K562 (cell line): ENCODE measurements at regions not wholly inside any gene's neighbourhood (a gene's known extent, or its start where the extent isn't known, plus 50 kb on each side); places are given as distances from the start of the nearest gene placed in this dataset.

Experiments used
- ATAC-seq: fragments of 200-7000 bp; cut with Tn5 transposase; 3 replicates; pipeline ENCODE4 v1.9.1; 2020; ENCODE audit warnings: moderate library complexity
- BruUV-seq: library from RNA; stranded (reverse); fragments of 400-500 nt; replicated peaks from 2 replicates; lab custom pipeline; 2021; lab: Mats Ljungman, UMichigan
- CTCF ChIA-PET: fragments of 300-600 bp; formaldehyde crosslinking; extraction: SDS; loops from one replicate; lab custom pipeline; 2021; ENCODE audit warnings: low intra/inter-chr PET ratio; lab: Yijun Ruan, JAX
- POLR2A ChIA-PET: fragments of 300-600, 350-650 bp; sonication (Branson Sonifier 250); formaldehyde crosslinking; extraction: SDS; loops from one replicate; lab custom pipeline; 2021; ENCODE audit warnings: antibody characterized with exemption, inconsistent platforms; lab: Yijun Ruan, JAX
- DNase-seq, 4 experiments: peaks; one replicate each; pipeline versions ENCODE4 v3.0.0 to v3.0.0-alpha.2; 2011 to 2018; ENCODE audit warnings: low spot score in 3 of 4, mixed read lengths in 3 of 4; ENCODE audit errors: extremely low read depth in 1 of 4
- FAIRE-seq: peaks from 2 replicates; lab custom pipeline; 2011; peaks lifted over from hg19 to GRCh38; lab: Jason Lieb, UNC
- H2AFZ ChIP-seq: 2 replicates; pipeline ENCODE4 v1.6.0; 2011; ENCODE audit warnings: low read depth, low read length, control low read depth, inconsistent platforms
- H3K27ac ChIP-seq: fragments of 200-600 bp; 3 replicates; pipeline ENCODE4 v1.8.0; 2011; ENCODE audit warnings: low read depth, mild to moderate bottlenecking, control low read depth, inconsistent platforms, low read length, moderate library complexity, mixed read lengths; ENCODE audit errors: extremely low read depth
- H3K27me3 ChIP-seq, 2 experiments: fragments of 300-600 bp in 1 of 2; 2 replicates in 1 of 2; 3 replicates in 1 of 2; pipeline versions ENCODE4 v1.6.0 to v1.8.0; 2011; ENCODE audit warnings: inconsistent platforms in 2 of 2, low read length in 2 of 2, mild to moderate bottlenecking in 1 of 2, mixed read lengths in 1 of 2, moderate library complexity in 1 of 2; ENCODE audit not compliant: control insufficient read depth in 2 of 2, insufficient read depth in 2 of 2
- H3K36me3 ChIP-seq: fragments of 300-600 bp; 3 replicates; pipeline ENCODE4 v1.8.0; 2011; ENCODE audit warnings: mild to moderate bottlenecking, low read length, inconsistent platforms; ENCODE audit not compliant: control insufficient read depth, insufficient read depth
- H3K4me1 ChIP-seq, 2 experiments: fragments of 200-600 bp in 1 of 2; replicated peaks in 1 of 2; 2 replicates in 1 of 2; 3 replicates in 1 of 2; pipeline versions ENCODE4 v1.5.1 to v1.8.0; 2011; ENCODE audit warnings: inconsistent platforms in 2 of 2, low read length in 2 of 2, mild to moderate bottlenecking in 1 of 2, mixed read lengths in 1 of 2, moderate library complexity in 1 of 2; ENCODE audit not compliant: control insufficient read depth in 2 of 2, insufficient read depth in 2 of 2
- H3K4me2 ChIP-seq: 2 replicates; pipeline ENCODE4 v1.6.1; 2011; ENCODE audit warnings: low read length, control low read depth, inconsistent platforms, mixed read lengths; ENCODE audit not compliant: insufficient read depth
- H3K4me3 ChIP-seq: fragments of 200-600 bp; sonication (generic), shearing (Covaris generic); 2 replicates; pipeline ENCODE4 v1.5.1; 2016; ENCODE audit warnings: control low read depth, inconsistent platforms
- H3K79me2 ChIP-seq: fragments of 200-600 bp; 3 replicates; pipeline ENCODE4 v1.8.0; 2011; ENCODE audit warnings: low read length, inconsistent platforms; ENCODE audit not compliant: control insufficient read depth, insufficient read depth
- H3K9ac ChIP-seq, 2 experiments: 2 replicates each; pipeline versions ENCODE4 v1.6.0 to v1.6.1; 2011; ENCODE audit warnings: low read depth in 2 of 2, low read length in 2 of 2, control low read depth in 1 of 2, inconsistent platforms in 1 of 2, mild to moderate bottlenecking in 1 of 2, mixed read lengths in 1 of 2; ENCODE audit not compliant: insufficient read depth in 1 of 2
- H3K9me1 ChIP-seq: one replicate; pipeline ENCODE4 v1.6.0; 2011; ENCODE audit warnings: inconsistent platforms, mild to moderate bottlenecking, low read length, moderate library complexity; ENCODE audit not compliant: control insufficient read depth, insufficient read depth
- H3K9me3 ChIP-seq: replicated peaks from 2 replicates; pipeline ENCODE4 v1.5.1; 2011; ENCODE audit warnings: low read depth, low read length, inconsistent platforms; ENCODE audit not compliant: control insufficient read depth, insufficient read depth
- H4K20me1 ChIP-seq: replicated peaks from 2 replicates; pipeline ENCODE4 v1.6.1; 2011; ENCODE audit warnings: low read length, inconsistent platforms, mixed read lengths; ENCODE audit not compliant: control insufficient read depth, insufficient read depth
- BRD9 ChIP-seq: fragments of 450-650 bp; IDR thresholded peaks from 2 replicates; pipeline ENCODE4 v1.6.1; 2018; ENCODE audit warnings: low read depth; ENCODE audit not compliant: partially characterized antibody
- CBFB ChIP-seq: sonication (generic); formaldehyde crosslinking; IDR thresholded peaks from 2 replicates; pipeline ENCODE4 v1.4.0; 2020; ENCODE audit warnings: mild to moderate bottlenecking, missing genetic modification reagents
- ELF4 ChIP-seq: fragments of 450-650 bp; formaldehyde crosslinking; IDR thresholded peaks from 2 replicates; pipeline ENCODE4 v1.4.0; 2022; ENCODE audit warnings: missing genetic modification characterization
- HDAC1 ChIP-seq, 2 experiments: fragments of 450-650 bp; IDR thresholded peaks; 2 replicates each; pipeline ENCODE4 v1.6.1; 2016 to 2017; ENCODE audit warnings: inconsistent platforms in 1 of 2, mild to moderate bottlenecking in 1 of 2, moderate library complexity in 1 of 2
- KDM1A ChIP-seq, 2 experiments: fragments of 450-650 bp; IDR thresholded peaks; 2 replicates each; pipeline ENCODE4 v1.6.1; 2016; ENCODE audit warnings: mild to moderate bottlenecking in 2 of 2
- MTA2 ChIP-seq: fragments of 450-650 bp; IDR thresholded peaks from 2 replicates; pipeline ENCODE4 v1.6.1; 2016; ENCODE audit warnings: low read depth
- RCOR1 ChIP-seq, 2 experiments: IDR thresholded peaks; 2 replicates each; pipeline ENCODE4 v1.6.1; 2012; ENCODE audit warnings: low read depth in 2 of 2, low read length in 2 of 2, borderline replicate concordance in 1 of 2, improper control_type of control experiment in 1 of 2
- SMARCA5 ChIP-seq: fragments of 450-650 bp; IDR thresholded peaks from 2 replicates; pipeline ENCODE4 v1.6.1; 2016
- TAF7 ChIP-seq: fragments of 450-650 bp; IDR thresholded peaks from 2 replicates; pipeline ENCODE4 v1.6.1; 2016; ENCODE audit warnings: missing genetic modification characterization, missing compliant biosample characterization
- ZNF174 ChIP-seq: fragments of 250-450 bp; sonication (Bioruptor Pico); IDR thresholded peaks from 2 replicates; pipeline ENCODE4 v1.4.0; 2020; ENCODE audit warnings: mild to moderate bottlenecking
- WGBS: fragments of 100-300 bp; shearing (Covaris generic); methylation state at CpG from one replicate; pipeline ENCODE4 v1.1.6; 2016; ENCODE audit warnings: low coverage, mixed read lengths; ENCODE audit not compliant: insufficient coverage; ENCODE audit errors: missing lambda C conversion rate; 5-methylcytosine and 5-hydroxymethylcytosine counted together
- in situ Hi-C: fragments of 300-500 bp; cut with MboI; formaldehyde crosslinking; loops from 4 replicates; pipeline ENCODE4 v1.15.0; 2018; ENCODE audit warnings: inconsistent platforms, mixed read lengths
- intact Hi-C: fragments of 100-400 bp; cut with micrococcal nuclease; formaldehyde crosslinking; loops from 2 replicates; pipeline ENCODE4 v1.14.2; 2022
- TF ChIP-seq, protein P1 (sequence below), 2 experiments: IDR thresholded peaks; 2 replicates each; pipeline ENCODE4 v1.6.1; 2012; ENCODE audit warnings: improper control_type of control experiment in 2 of 2, low read depth in 2 of 2, low read length in 2 of 2, borderline replicate concordance in 1 of 2
- TF ChIP-seq, protein P2 (sequence below): fragments of 250-450 bp; sonication (Bioruptor Pico); IDR thresholded peaks from 2 replicates; pipeline ENCODE4 v1.5.1; 2021; ENCODE audit warnings: mild to moderate bottlenecking

DNA sequence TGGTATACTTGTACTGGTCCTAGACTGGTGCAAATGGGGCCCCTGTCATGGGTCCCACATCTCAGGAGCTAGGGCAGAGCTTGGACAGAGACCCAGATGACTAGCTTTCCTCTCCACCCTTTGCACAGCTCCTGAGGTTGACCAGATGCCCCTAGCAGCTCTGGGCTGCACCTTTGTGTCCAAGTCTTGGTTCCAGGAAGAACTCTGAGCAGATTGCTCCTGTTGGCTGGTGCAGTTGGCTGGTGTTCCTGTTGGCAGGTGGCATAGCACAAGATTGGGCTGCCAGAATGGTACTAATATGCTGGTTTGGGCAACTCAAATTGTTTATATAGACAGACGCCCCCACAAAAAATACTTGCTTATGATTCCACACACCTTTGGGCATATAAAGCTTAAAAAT lies 89.4 kb upstream of the EZR start:
- CTCF ChIA-PET = no interaction called here
- TF ChIP-seq RCOR1 (IDR thresholded peaks at IDR 0.05; ENCODE audit: borderline replicate concordance in 1 of 2, low read depth in 2 of 2, low read length in 2 of 2) = no peak
- no peak for TF ChIP-seq MTA2
- TF ChIP-seq, protein P1, sequence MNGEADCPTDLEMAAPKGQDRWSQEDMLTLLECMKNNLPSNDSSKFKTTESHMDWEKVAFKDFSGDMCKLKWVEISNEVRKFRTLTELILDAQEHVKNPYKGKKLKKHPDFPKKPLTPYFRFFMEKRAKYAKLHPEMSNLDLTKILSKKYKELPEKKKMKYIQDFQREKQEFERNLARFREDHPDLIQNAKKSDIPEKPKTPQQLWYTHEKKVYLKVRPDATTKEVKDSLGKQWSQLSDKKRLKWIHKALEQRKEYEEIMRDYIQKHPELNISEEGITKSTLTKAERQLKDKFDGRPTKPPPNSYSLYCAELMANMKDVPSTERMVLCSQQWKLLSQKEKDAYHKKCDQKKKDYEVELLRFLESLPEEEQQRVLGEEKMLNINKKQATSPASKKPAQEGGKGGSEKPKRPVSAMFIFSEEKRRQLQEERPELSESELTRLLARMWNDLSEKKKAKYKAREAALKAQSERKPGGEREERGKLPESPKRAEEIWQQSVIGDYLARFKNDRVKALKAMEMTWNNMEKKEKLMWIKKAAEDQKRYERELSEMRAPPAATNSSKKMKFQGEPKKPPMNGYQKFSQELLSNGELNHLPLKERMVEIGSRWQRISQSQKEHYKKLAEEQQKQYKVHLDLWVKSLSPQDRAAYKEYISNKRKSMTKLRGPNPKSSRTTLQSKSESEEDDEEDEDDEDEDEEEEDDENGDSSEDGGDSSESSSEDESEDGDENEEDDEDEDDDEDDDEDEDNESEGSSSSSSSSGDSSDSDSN (IDR thresholded peaks at IDR 0.05; ENCODE audit: borderline replicate concordance in 1 of 2, low read depth in 2 of 2, low read length in 2 of 2) = no peak
- no peak for TF ChIP-seq ZNF174 (CRISPR knock-in tag)
- no peak for TF ChIP-seq HDAC1 (IDR thresholded peaks at IDR 0.05)
- TF ChIP-seq SMARCA5 = no peak
- no peak for TF ChIP-seq KDM1A (IDR thresholded peaks at IDR 0.05)
- no peak for TF ChIP-seq BRD9
- no peak for TF ChIP-seq CBFB (CRISPR knock-in tag)
- no peak for TF ChIP-seq TAF7 (tag)
- TF ChIP-seq ELF4 (CRISPR knock-in tag) = no peak
- TF ChIP-seq, protein P2, sequence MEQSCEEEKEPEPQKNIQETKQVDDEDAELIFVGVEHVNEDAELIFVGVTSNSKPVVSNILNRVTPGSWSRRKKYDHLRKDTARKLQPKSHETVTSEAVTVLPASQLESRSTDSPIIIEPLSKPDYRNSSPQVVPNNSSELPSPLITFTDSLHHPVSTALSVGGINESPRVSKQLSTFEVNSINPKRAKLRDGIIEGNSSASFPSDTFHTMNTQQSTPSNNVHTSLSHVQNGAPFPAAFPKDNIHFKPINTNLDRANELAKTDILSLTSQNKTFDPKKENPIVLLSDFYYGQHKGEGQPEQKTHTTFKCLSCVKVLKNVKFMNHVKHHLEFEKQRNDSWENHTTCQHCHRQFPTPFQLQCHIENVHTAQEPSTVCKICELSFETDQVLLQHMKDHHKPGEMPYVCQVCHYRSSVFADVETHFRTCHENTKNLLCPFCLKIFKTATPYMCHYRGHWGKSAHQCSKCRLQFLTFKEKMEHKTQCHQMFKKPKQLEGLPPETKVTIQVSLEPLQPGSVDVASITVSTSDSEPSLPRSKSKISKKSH = no peak
- H3K27me3 ChIP-seq = no peaks in the 10 kb centered on the region
- H3K9me1 ChIP-seq = no peaks in the 10 kb centered on the region
- H3K36me3 ChIP-seq = no peaks in the 10 kb centered on the region
- no TSS peak for BruUV-seq
- ATAC-seq (no peak), FAIRE-seq (no peak), DNase-seq (no peak)
- no peaks in the 10 kb centered on the region for H4K20me1 ChIP-seq
- no peaks in the 10 kb centered on the region for H3K79me2 ChIP-seq
- H3K4me1 ChIP-seq = no peaks in the 10 kb centered on the region; a peak in 1 of 5 replicates
- H3K4me2 ChIP-seq = no peak overlapping the region
- no peak overlapping the region for H2AFZ ChIP-seq
- H3K9me3 ChIP-seq = peaks cover 11% of the 10 kb centered on the region
- no peak overlapping the region for H3K27ac ChIP-seq
- H3K4me3 ChIP-seq = no peak overlapping the region
- POLR2A ChIA-PET = interaction anchor here (0.6 kb wide), 1 partner anchor 317 kb away, joined by 4 read pairs; no protein-coding TSS in a partner anchor
- in situ Hi-C loops (no loop called here), intact Hi-C loops (loop anchor here (10.0 kb wide), 1 partner anchor 1096 kb away; no protein-coding TSS in a partner anchor)
- WGBS = 63% methylated on average over 1 of the region's 1 CpG
- no peak overlapping the region for H3K9ac ChIP-seq
